ENCODE measurements at regions not wholly inside any gene's neighbourhood (a gene's known extent, or its start where the extent isn't known, plus 50 kb on each side); places are given as distances from the start of the nearest gene placed in this dataset.

DNA sequence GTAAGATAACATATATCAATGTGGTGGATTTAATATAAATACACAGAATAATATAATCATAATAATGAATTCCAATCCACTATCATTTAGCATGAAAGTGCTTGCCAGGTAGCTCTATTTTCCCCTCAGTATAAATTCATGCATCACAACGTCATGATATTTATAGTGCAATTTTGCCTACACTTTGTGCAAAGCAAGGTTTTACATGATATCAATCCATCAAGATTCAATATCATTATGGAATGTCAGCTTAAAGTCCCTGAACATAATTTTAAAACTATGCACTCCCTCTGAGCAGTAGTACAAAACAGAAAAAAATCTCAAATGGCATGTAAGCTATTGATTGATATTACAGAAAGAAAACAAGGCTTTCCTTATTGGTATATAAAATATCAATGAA is 962.2 kb upstream of the PCDH20 start (continued):
- no peak for TF ChIP-seq CTCF (conservative IDR thresholded peaks at IDR 0.05; ENCODE audit: low read depth in 2 of 2)
- no peak for TF ChIP-seq ZNF331 (CRISPR knock-in tag; IDR thresholded peaks at IDR 0.05; ENCODE audit: low read depth)
- no peak for TF ChIP-seq ETS1 (IDR thresholded peaks at IDR 0.05)
- TF ChIP-seq REST (IDR thresholded peaks at IDR 0.05; ENCODE audit: unreplicated experiment) = no peak
- TF ChIP-seq CREB1 (CRISPR knock-in tag; IDR thresholded peaks at IDR 0.05; ENCODE audit: low read depth) = no peak
- TF ChIP-seq JUNB (IDR thresholded peaks at IDR 0.05; ENCODE audit: unreplicated experiment) = no peak
- TF ChIP-seq EZH2phosphoT487 (IDR thresholded peaks at IDR 0.05; ENCODE audit: unreplicated experiment) = no peak
- TF ChIP-seq POLR2AphosphoS5 (IDR thresholded peaks at IDR 0.05; ENCODE audit: low read depth) = no peak
- TF ChIP-seq NANOG (IDR thresholded peaks at IDR 0.05; ENCODE audit: borderline replicate concordance) = no peak

DNA sequence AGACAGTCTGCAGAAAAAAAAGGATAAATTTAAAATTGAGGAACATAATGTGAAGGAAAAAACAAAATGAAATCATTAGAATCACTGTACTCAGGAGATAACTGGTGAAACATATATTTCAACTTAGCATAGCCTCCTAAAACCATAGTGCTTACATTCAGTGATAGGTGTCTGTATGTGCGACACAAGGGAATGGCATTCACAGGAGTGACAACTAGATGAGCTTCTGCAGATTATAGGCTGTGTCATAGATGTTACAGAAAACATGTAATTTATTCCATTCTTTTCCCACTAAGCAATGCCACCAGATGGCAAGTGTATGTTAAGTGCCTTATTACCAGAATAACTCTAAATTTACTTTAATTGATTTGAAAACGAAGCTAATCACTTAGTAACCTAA is 960.0 kb upstream of the PCDH20 start:
- ATAC-seq (no peak), DNase-seq (ENCODE audit: low spot score) (no peak)
- Histone ChIP-seq H3K36me3 (ENCODE audit: insufficient read depth) (no peaks in the 10 kb centered on the region), H3K4me3 (no peak overlapping the region), H3K27ac (ENCODE audit: low read depth) (no peak overlapping the region), H4K20me1 (replicated peaks; ENCODE audit: insufficient read depth) (no peaks in the 10 kb centered on the region), H3K4me2 (no peak overlapping the region), H3K79me2 (replicated peaks; ENCODE audit: insufficient read depth) (no peaks in the 10 kb centered on the region), H3K4me1 (ENCODE audit: insufficient read depth) (no peaks in the 10 kb centered on the region), H2AFZ (no peak overlapping the region), H3F3A (replicated peaks; ENCODE audit: low read depth) (no peaks in the 10 kb centered on the region), H3K9me2 (ENCODE audit: insufficient read depth) (no peaks in the 10 kb centered on the region), H3K27me3 (ENCODE audit: insufficient read depth) (no peaks in the 10 kb centered on the region)
- H3K27ac Mint-ChIP-seq = no peak overlapping the region
- H3K27me3 Mint-ChIP-seq (ENCODE audit: insufficient read depth, low read depth, poor library complexity) = peaks cover 2% of the 10 kb centered on the region
- no peaks in the 10 kb centered on the region for H3K36me3 Mint-ChIP-seq (ENCODE audit: low read depth)
- H3K4me3 Mint-ChIP-seq = no peak overlapping the region
- peaks cover 4% of the 10 kb centered on the region; the same call in 1 of the 3 replicates for H3K9me3 Mint-ChIP-seq
- no peaks in the 10 kb centered on the region for H3K4me1 Mint-ChIP-seq
- no peak for TF ChIP-seq POLR2AphosphoS5 (IDR thresholded peaks at IDR 0.05; ENCODE audit: low read depth)
- no peak for TF ChIP-seq EZH2phosphoT487 (IDR thresholded peaks at IDR 0.05; ENCODE audit: unreplicated experiment)
- no peak for TF ChIP-seq JUNB (IDR thresholded peaks at IDR 0.05; ENCODE audit: unreplicated experiment)
- no peak for TF ChIP-seq ETS1 (IDR thresholded peaks at IDR 0.05)
- no peak for TF ChIP-seq EZH2 (IDR thresholded peaks at IDR 0.05; ENCODE audit: low read depth, unreplicated experiment)
- no peak for TF ChIP-seq REST (IDR thresholded peaks at IDR 0.05; ENCODE audit: unreplicated experiment)
- no peak for TF ChIP-seq CREB1 (CRISPR knock-in tag; IDR thresholded peaks at IDR 0.05; ENCODE audit: low read depth)
- TF ChIP-seq ZNF114 (CRISPR knock-in tag; IDR thresholded peaks at IDR 0.05) = no peak
- no peak for TF ChIP-seq NANOG (IDR thresholded peaks at IDR 0.05; ENCODE audit: borderline replicate concordance)

All from GM23338 (cell line).